HCT116 (cell line): ENCODE measurements at regions not wholly inside any gene's neighbourhood (a gene's known extent, or its start where the extent isn't known, plus 50 kb on each side); places are given as distances from the start of the nearest gene placed in this dataset.

Source experiments
- ATF3 ChIP-seq: IDR thresholded peaks from 2 replicates; pipeline ENCODE4 v1.6.1; 2012
- CTCF ChIP-seq, 3 experiments: fragments of 200-600 bp in 1 of 3; sonication (generic) in 1 of 3; IDR thresholded peaks in 2 of 3; conservative IDR thresholded peaks in 1 of 3; 2 replicates each; pipeline ENCODE4 v1.5.1; 2012 to 2017; ENCODE audit warnings: low read depth in 2 of 3, low read length in 2 of 3, antibody characterized with exemption in 1 of 3, borderline replicate concordance in 1 of 3, control low read depth in 1 of 3, mild to moderate bottlenecking in 1 of 3, mixed read lengths in 1 of 3, mixed run types in 1 of 3, moderate library complexity in 1 of 3; ENCODE audit not compliant: insufficient read depth in 1 of 3
- EZH2 ChIP-seq: fragments of 200-600 bp; sonication (generic); IDR thresholded peaks from 2 replicates; pipeline ENCODE4 v1.6.1; 2017; ENCODE audit warnings: antibody characterized with exemption, mixed run types
- EZH2phosphoT487 ChIP-seq: fragments of 200-600 bp; IDR thresholded peaks from 2 replicates; pipeline ENCODE4 v1.6.1; 2018; ENCODE audit warnings: antibody characterized with exemption, borderline replicate concordance
- POLR2A ChIP-seq: IDR thresholded peaks from 2 replicates; pipeline ENCODE4 v1.7.0; 2011; ENCODE audit warnings: borderline replicate concordance; ENCODE audit not compliant: insufficient read depth, insufficient read length; ENCODE audit errors: extremely low read depth
- RAD21 ChIP-seq: IDR thresholded peaks from 2 replicates; pipeline ENCODE4 v1.6.1; 2012; ENCODE audit warnings: low read depth, mild to moderate bottlenecking
- REST ChIP-seq: IDR thresholded peaks from 2 replicates; pipeline ENCODE4 v1.6.1; 2012; ENCODE audit warnings: low read depth
- SIN3A ChIP-seq: IDR thresholded peaks from 2 replicates; pipeline ENCODE4 v1.6.1; 2012; ENCODE audit warnings: low read depth
- SP1 ChIP-seq: IDR thresholded peaks from 2 replicates; pipeline ENCODE4 v1.6.1; 2012; ENCODE audit warnings: low read depth
- TCF7L2 ChIP-seq: IDR thresholded peaks from 2 replicates; pipeline ENCODE4 v1.7.0; 2011; ENCODE audit warnings: borderline replicate concordance, inconsistent platforms; ENCODE audit not compliant: insufficient read depth, insufficient read length; ENCODE audit errors: extremely low read depth
- ZNF274 ChIP-seq: fragments of 200-500 bp; sonication (Bioruptor generic); IDR thresholded peaks from 2 replicates; pipeline ENCODE4 v1.6.1; 2014; ENCODE audit warnings: mild to moderate bottlenecking, low read depth, low read length, inconsistent platforms
- TF ChIP-seq, protein P1 (sequence below): IDR thresholded peaks from 2 replicates; pipeline ENCODE4 v1.6.1; 2011; ENCODE audit warnings: mild to moderate bottlenecking, low read length, moderate library complexity; ENCODE audit not compliant: insufficient replicate concordance; ENCODE audit errors: extremely low read depth

- no peak for TF ChIP-seq REST
- no peak for TF ChIP-seq SP1
- TF ChIP-seq CTCF (IDR thresholded peaks at IDR 0.05 in 2 of 3, conservative IDR thresholded peaks at IDR 0.05 in 1 of 3; ENCODE audit: borderline replicate concordance in 1 of 3, insufficient read depth in 1 of 3, low read depth in 2 of 3, low read length in 2 of 3): no peak
- TF ChIP-seq TCF7L2: no peak
- no peak for TF ChIP-seq POLR2A
- TF ChIP-seq EZH2: no peak
- TF ChIP-seq SIN3A: no peak
- TF ChIP-seq ATF3: no peak
- no peak for TF ChIP-seq EZH2phosphoT487
- TF ChIP-seq, protein P1, sequence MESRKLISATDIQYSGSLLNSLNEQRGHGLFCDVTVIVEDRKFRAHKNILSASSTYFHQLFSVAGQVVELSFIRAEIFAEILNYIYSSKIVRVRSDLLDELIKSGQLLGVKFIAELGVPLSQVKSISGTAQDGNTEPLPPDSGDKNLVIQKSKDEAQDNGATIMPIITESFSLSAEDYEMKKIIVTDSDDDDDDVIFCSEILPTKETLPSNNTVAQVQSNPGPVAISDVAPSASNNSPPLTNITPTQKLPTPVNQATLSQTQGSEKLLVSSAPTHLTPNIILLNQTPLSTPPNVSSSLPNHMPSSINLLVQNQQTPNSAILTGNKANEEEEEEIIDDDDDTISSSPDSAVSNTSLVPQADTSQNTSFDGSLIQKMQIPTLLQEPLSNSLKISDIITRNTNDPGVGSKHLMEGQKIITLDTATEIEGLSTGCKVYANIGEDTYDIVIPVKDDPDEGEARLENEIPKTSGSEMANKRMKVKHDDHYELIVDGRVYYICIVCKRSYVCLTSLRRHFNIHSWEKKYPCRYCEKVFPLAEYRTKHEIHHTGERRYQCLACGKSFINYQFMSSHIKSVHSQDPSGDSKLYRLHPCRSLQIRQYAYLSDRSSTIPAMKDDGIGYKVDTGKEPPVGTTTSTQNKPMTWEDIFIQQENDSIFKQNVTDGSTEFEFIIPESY: no peak
- TF ChIP-seq ZNF274: no peak
- no peak for TF ChIP-seq RAD21
These were observed 98.4 kb downstream of the LYZL1 start for GRCh38 chr10:29387269-29387668.
